ENCODE measurements at regions not wholly inside any gene's neighbourhood (a gene's known extent, or its start where the extent isn't known, plus 50 kb on each side); places are given as distances from the start of the nearest gene placed in this dataset.

DNA sequence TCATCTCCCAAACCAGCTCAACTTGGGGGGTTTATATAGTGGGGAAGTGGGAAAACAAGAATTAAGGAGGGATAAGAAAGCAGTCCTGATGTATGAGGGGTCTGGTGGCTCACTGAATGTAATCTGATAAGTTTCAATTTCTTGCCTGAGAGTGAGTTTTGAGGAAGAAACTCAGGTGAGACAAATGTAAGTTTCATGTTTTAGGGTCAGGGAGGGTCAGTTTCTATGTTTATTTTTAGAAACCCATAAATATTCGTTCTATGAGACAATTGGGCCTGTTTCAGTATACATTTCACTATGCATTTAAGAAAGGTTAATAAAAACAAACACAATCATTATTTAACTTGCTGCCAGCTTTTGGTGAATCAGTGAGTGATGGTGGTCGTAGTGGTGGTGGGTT is 128.0 kb upstream of the MBL2 start:
- intact Hi-C loops (cut with DNase I): no loop called here
- Histone ChIP-seq H3K4me1 (no peaks in the 10 kb centered on the region), H3K36me3 (no peaks in the 10 kb centered on the region), H3K4me3 (replicated peaks in 1 of 3) (no peak overlapping the region), H3K27me3 (no peaks in the 10 kb centered on the region), H3K9me3 (no peaks in the 10 kb centered on the region), H3K27ac (no peak overlapping the region)
- DNase-seq: no peak
- WGBS, 2 donors: 62 to 69% methylated on average over 2 of the region's 2 CpGs
- TF ChIP-seq, protein P1, sequence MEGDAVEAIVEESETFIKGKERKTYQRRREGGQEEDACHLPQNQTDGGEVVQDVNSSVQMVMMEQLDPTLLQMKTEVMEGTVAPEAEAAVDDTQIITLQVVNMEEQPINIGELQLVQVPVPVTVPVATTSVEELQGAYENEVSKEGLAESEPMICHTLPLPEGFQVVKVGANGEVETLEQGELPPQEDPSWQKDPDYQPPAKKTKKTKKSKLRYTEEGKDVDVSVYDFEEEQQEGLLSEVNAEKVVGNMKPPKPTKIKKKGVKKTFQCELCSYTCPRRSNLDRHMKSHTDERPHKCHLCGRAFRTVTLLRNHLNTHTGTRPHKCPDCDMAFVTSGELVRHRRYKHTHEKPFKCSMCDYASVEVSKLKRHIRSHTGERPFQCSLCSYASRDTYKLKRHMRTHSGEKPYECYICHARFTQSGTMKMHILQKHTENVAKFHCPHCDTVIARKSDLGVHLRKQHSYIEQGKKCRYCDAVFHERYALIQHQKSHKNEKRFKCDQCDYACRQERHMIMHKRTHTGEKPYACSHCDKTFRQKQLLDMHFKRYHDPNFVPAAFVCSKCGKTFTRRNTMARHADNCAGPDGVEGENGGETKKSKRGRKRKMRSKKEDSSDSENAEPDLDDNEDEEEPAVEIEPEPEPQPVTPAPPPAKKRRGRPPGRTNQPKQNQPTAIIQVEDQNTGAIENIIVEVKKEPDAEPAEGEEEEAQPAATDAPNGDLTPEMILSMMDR (IDR thresholded peaks at IDR 0.05): no peak
- no peak for TF ChIP-seq POLR2A (IDR thresholded peaks at IDR 0.05)

DNA sequence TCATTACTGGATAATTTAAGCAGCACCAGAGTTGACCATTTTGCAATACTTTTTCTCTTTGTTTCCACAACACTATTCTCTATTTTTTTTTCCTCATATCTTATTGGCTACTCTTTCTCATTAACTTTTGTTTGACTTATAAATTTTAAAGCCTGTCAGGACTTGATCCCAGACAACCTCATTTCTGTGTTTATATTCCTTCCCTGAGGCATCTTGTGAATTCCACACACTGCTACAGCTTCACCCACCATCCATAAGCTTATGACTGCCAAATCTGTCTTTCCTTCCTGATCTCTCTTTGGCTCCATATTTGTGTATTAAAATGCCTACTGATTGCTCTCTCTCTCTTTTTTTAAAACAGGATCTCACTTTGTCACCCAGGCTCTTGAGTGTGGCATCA is 124.6 kb upstream of the MBL2 start:
- Histone ChIP-seq H3K4me1 (no peaks in the 10 kb centered on the region), H3K27me3 (no peaks in the 10 kb centered on the region), H3K9me3 (no peaks in the 10 kb centered on the region), H3K4me3 (replicated peaks in 1 of 3) (no peak overlapping the region), H3K27ac (no peak overlapping the region), H3K36me3 (no peaks in the 10 kb centered on the region)
- intact Hi-C loops (cut with DNase I): no loop called here
- TF ChIP-seq, protein P1 (IDR thresholded peaks at IDR 0.05): no peak
- no peak for TF ChIP-seq POLR2A (IDR thresholded peaks at IDR 0.05)
- no peak for DNase-seq

DNA sequence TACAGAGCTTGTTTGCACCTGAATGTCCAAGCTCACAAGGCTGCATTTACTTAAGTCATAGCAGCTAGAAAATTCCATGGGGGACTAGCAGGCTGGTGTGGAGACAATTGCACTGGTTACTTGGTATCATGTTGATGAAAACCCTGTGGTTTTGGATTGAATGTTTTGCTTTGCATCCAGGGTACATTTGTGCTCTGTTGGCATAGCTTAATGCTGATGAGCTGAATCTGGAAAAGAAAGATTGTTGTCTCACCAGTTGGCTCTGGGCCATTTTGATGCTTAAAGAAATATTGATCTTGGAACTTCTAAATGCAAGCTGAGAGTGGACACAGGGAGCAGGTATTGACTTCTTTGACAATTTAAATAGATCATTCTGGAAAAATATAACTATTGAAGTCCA is 122.5 kb upstream of the MBL2 start:
- intact Hi-C loops (cut with DNase I): no loop called here
- TF ChIP-seq POLR2A (IDR thresholded peaks at IDR 0.05): no peak
- TF ChIP-seq, protein P1 (IDR thresholded peaks at IDR 0.05): no peak

DNA sequence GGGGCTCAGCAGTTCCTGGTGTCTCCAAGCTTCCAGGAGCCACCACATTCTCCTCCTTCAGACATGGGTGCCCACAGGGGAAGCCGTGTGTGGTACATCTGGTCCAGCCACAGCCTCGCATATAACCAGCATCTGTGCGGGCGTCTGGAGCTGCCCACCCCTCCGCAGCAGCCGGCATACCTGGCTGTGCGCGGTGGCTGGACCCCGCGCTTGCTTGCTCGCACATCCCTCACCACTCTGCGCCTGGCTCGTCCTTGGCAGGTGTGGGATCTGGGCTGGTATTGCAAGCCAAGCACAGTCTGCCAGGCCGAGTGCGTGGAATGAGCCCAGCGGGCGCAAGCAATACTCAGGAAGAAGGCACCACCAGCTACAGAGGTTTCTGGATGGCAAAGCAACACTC is 117.7 kb upstream of the MBL2 start:
- no peak for TF ChIP-seq POLR2A (IDR thresholded peaks at IDR 0.05)
- TF ChIP-seq, protein P1 (IDR thresholded peaks at IDR 0.05): no peak
- intact Hi-C loops (cut with DNase I): no loop called here
- DNase-seq: no peak
- Histone ChIP-seq H3K4me1 (peaks cover 4 to 7% of the 10 kb centered on the region in 2 donors), H3K27ac (no peak overlapping the region), H3K36me3 (no peaks in the 10 kb centered on the region), H3K4me3 (replicated peaks in 1 of 3) (no peak overlapping the region), H3K9me3 (no peaks in the 10 kb centered on the region), H3K27me3 (no peaks in the 10 kb centered on the region)
- WGBS, 2 donors: 98 to 99% methylated on average over 11 to 16 of the region's 17 CpGs

More for the DNA sequence above, 122.5 kb upstream of the MBL2 start:
- DNase-seq: no peak
- H3K36me3 ChIP-seq: no peaks in the 10 kb centered on the region
- peaks cover 4 to 7% of the 10 kb centered on the region in 2 donors for H3K4me1 ChIP-seq
- H3K9me3 ChIP-seq: no peaks in the 10 kb centered on the region
- no peak overlapping the region for H3K4me3 ChIP-seq (replicated peaks in 1 of 3)
- no peaks in the 10 kb centered on the region for H3K27me3 ChIP-seq
- no peak overlapping the region for H3K27ac ChIP-seq

DNA sequence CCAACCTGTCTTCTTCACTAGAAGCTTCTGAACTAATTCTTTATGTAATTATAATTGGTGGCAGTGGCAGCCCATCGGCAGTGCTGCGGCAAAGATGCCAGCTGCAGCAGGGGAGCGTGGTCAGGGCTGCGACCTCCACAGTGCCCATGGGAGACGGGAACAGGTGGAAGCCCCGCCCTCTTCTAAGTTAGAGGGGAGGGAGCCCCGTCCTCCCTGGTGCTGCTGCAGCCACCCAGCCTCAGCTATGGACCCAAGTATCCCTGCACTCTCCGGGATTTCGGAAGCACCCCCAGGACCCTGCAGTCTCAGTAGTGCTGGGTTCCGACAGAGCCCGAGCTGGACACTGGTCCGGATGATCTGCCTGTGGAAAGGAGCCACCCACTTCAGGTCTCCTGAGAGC is 117.0 kb upstream of the MBL2 start:
- DNase-seq: no peak
- H3K4me3 ChIP-seq (replicated peaks in 1 of 3): no peak overlapping the region
- no peaks in the 10 kb centered on the region for H3K27me3 ChIP-seq
- intact Hi-C loops (cut with DNase I): no loop called here
- no peaks in the 10 kb centered on the region for H3K36me3 ChIP-seq
- TF ChIP-seq, protein P1 (IDR thresholded peaks at IDR 0.05): no peak
- no peak for TF ChIP-seq POLR2A (IDR thresholded peaks at IDR 0.05)
- no peak overlapping the region for H3K27ac ChIP-seq
- WGBS, 2 donors: 94 to 98% methylated on average over 5 to 12 of the region's 12 CpGs
- H3K4me1 ChIP-seq: peaks cover 4 to 7% of the 10 kb centered on the region in 2 donors
- no peaks in the 10 kb centered on the region for H3K9me3 ChIP-seq

Measured in thyroid gland (tissue), 4 donors.